ENCODE measurements at regions not wholly inside any gene's neighbourhood (a gene's known extent, or its start where the extent isn't known, plus 50 kb on each side); places are given as distances from the start of the nearest gene placed in this dataset.

DNA sequence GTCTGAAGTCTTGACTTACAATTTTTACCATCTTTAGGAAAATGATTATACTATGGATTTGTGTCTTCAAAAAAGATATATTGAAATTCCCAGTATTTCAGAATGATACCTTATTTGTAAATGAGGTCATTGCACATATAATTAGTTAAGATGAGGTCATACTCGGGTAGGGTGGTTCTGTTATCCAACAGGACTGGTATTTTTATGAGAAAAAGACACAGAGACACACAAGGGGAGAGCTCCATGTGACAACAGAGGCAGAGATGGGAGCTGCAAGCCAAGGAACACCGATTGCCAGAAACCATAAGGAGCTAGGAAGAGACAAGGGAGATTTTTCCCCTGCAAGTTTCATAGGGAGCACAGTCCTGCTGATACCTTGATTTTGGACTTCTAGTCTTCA is 356.9 kb downstream of the ARL4A start:
- no peak for DNase-seq

GRCh38 chr7:13047061-13047460 is 359.6 kb downstream of the ARL4A start:
- no peak for DNase-seq

DNA sequence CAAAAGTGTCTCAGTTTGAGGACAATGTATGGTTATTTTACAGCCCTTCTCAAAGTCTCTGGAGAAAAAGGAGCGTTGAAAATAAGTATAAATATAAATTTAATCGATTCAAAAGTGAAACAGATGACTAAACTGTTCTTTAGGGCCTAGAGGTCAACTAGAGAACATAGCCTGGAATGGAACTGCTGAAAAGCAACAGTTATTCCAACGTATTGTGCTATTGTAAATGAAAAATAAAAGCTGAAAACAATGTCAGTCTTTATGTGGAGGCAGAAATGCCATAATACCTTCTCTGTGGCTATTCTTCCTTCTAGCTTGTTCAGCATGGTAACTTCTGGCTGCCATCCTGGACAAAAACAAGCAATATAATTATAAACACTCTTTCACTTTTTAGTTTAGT is 362.5 kb downstream of the ARL4A start:
- DNase-seq, result no peak

DNA sequence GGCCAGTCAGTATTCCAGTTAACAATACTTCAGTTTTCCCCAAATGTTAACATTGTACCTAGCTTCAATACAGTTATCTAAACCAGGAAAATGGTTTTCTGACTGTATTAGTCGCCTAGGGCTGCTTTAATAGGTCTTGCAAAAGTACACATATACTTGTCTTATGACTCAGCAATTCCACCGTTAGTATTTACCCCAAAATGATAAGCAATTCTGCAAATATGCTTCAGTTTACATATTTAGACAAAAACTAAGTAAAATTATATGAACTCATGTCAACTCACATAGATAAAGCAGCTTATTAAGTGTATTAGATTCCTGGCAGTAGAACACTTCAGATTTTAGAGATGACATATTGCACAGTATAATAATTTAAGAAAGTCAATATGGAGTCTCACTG is 363.3 kb downstream of the ARL4A start:
- no peak for DNase-seq

DNA sequence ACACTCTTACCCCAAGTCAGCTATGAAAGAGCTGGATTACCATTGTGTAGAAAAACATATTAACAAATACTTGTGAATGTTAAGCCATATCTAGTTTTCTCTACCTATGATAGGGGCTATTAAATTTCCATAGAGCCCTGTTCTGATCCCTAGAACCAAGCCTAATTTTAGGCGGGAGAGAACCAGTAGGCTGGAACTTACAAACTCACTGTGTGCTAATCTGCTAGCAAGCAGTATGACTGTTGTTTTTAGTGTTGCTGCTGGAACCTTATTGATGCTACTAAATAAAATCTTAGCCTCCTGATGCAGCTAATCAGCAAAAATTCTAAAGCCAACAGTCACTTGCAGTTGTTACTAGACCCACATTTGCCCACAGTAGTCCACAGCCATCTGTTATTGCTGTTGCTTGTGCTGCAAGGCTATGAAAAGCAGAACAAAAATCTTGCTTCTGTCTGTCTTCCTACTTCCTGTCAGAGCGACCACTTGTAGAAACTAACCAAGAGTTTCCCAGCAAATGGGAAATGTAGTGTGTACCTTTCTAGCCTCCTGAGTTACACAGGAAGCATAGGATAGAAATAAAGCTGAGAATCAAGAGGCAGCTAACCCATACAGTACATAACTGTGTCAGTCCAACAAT is 368.4 kb downstream of the ARL4A start:
- DNase-seq, result no peak

DNA sequence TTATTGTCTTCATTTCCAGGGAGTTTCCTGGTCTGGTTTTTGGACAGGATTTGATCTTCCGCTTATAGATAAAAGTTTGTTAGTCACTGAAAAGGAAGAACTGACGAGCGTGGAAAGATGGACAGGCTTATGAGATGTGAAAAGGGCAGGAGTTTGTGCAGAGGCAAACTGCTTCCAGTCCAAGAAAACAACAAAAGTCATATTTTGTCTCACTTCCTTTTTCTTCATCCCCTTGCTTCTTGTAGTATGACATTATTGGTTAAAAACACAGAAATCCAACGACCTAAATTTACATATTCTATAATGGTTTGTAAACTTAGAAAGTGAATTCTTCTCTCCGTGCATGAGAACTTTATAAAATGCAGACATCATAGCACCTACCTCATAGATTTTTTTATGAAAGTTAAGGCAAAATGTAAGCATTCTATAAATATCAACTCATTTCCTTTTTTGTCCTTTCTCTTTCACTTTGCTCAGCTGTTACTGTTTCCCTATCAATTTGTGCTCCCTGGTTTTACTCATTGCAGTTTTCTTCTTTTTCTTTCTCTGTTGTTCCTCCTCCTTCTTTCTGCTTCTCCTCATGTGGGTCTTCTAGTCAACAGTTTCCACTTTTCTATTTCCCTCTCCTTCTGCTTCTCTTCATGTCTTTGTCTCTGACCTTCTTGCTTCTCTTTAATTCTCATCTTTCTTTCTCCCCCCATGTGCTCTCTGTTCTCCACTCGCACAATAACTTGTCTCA is 370.2 kb downstream of the ARL4A start:
- no peak for DNase-seq

- DNase-seq, result no peak
These were observed 372.7 kb downstream of the ARL4A start for GRCh38 chr7:13060173-13060572.

DNA sequence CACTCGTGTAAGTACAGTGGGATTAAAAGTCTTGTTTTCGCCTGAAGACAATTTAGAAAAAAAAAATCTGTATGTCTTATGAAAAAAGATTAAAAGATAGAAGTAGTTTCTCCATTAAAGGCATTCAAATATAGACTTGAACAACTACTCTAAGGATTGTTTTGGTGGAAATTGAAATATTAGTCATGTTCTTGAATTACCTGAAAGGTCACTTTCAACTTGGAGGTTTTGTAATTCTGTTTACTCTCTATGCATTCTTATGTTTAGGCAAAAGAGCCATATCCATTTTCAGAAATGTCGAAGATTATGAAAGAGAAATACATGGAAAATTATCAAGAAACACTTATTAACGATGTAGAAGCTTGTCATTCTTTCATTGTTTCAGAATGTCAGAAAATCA is 373.7 kb downstream of the ARL4A start:
- no peak for DNase-seq

GRCh38 chr7:13062631-13063030 is 375.2 kb downstream of the ARL4A start:
- no peak for DNase-seq

- DNase-seq, result no peak
These were observed 379.6 kb downstream of the ARL4A start for GRCh38 chr7:13067036-13067435.

DNA sequence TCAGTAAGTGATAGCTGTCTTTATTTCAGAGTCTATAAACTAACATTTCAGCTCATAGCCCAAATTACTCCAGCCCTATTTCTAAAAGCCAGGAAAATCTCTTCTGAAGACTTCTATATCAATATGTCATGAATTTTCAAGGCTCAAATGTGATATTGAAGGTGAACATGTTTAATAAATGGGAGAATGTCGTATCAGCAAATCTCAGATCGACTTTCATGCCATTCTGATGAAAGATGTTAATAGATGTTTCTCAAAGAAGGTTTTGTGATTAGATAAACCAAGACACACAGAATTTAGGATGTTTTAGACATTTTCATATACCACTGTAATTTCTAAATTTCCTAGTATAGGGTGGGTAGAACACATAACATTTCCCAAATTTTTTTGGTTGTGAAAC is 380.6 kb downstream of the ARL4A start:
- DNase-seq, result no peak

GRCh38 chr7:13069841-13070240 is 382.4 kb downstream of the ARL4A start:
- DNase-seq, result no peak

GRCh38 chr7:13072014-13072413 is 384.6 kb downstream of the ARL4A start:
- no peak for DNase-seq

GRCh38 chr7:13077466-13077865 is 390.0 kb downstream of the ARL4A start:
- no peak for DNase-seq

DNA sequence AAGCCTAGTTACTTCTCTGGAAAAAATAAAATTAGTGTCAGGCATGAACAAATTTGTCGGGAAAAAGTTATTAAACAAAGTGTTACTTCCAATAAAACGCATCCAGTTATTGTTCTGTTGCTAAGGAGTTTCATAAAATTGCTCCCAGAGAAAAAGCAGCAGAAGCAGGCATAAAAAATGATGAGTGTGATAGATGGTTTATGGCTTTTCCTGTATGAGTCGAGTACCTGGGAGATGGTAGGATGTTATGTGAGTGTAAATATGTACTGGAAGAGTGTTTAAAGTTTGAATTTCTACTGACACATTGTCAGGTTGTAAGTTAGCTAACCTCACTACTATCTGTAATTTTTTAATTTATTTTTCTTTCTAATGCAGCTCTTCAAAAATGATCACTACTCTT is 390.7 kb downstream of the ARL4A start:
- no peak for DNase-seq

DNA sequence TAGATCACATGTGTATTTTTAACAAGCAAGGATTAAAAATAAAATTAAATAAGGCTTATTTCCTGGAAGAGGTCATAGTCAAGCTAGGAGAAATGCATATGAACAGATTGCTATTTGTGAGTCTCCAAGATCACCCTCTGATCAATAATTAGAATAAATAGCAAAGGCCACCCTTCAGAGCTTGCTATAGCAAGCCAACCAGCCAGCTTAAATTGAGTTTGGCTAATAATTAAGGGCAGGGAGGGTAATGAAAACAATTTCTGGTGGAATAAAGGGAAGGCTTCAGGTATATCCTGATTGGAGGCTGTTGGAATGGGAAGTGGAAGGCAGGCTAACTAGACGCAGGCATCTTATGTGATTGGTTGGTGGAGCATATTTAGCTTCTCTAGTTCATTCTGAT is 403.5 kb downstream of the ARL4A start:
- DNase-seq, result no peak

DNA sequence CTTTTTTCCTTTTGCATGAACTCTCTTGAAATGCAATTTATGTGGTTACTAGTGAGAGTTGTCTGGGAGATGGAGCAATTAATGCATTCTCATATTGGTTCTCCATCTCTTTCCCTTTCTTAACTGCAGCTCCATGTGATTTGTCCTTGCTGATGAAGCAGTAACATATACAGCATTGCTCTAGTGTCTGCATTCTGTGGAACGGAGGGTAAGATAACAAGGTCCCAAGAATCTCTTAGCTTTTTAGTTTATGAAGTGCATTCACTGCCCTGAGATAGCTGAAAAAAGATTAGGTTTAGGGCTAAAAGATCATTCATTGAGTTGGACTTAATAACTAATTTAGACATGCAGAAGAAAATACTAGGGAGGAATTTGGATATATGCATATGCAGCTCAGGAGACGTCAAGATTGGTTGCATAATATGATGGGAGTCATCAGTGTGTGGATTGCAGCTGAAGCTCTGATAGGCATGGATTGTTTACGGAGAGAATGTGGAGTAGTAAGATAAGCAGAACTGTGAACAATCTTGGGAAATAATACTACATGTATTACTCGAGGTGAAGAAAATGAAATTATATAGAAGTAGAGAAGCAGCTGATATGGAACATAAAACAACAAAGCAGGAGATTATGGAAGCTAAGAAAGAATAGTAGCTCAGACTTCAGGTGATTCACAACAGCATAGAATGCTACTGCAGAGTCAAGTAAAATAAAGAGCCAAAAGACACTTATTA is 404.7 kb downstream of the ARL4A start:
- no peak for DNase-seq

- no peak for DNase-seq
These were observed 405.2 kb downstream of the ARL4A start for GRCh38 chr7:13092708-13093005.

DNA sequence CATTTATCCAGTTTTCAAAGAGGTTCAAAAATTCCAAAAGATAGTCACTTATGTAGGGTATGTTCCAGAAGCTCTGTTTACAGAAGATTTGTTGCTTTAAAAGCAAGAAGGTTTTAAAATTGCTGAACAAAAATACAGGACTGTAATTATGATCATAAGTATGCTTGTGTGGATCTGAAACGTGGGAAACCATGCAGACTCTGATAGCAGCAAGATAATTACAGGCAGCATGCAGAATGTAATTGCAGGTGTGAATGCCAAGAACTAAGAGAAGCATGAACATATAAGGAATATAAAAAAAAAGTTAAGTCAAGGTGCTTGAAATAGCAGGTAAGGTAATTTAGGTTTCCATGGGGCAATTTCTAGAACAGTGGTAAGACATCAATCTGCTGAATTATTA is 405.7 kb downstream of the ARL4A start:
- DNase-seq, result no peak

DNA sequence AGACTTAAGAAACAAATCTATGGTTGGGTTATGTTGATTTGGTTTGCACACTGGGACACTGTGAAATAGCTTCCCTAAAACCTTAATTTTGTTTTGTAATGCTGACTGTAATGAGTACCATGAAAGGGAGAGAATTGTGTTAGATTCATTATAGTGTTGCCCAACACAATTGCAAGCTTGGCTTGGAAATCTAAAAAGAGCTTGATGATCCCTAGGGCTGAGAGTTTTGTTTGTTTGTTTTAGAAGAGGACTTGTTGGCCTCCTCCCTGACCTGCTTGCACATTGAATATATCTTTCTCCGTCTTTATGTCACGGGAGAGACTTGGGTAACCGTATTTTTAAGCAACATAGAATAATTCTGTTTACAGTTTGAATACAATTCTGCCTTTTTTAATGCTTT is 410.1 kb downstream of the ARL4A start:
- DNase-seq, result no peak

GRCh38 chr7:13098161-13098560 is 410.7 kb downstream of the ARL4A start:
- no peak for DNase-seq

DNA sequence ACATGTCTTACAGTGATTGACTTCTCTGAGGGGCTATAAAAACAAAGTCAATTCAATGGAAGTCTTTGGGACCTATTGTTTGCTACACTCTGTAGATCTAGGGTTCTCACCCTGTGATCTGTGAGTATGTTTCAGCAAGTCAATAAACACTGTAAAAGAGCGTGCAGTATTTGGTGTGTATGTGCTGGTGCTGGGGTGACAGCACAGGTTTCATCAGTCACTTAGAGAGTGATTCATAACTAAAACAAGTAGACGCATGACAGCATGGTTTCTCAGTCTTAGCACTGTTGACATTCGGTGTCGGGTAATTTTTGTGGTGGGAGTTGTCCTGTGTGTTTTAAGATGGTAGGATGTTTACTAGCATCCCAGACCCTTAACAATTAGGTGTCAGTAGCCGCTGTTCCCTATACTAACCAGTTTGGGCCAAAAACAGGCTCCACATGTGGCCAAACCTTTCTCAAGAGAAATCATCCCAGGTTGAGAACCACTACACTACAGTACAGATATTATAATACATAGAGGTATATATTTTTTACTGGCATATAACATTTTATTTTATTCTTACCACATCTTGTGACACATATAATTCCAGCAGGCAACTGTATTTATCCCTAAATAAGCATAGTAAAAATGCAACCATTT is 411.8 kb downstream of the ARL4A start:
- DNase-seq, result no peak

- DNase-seq, result no peak
These were observed 416.7 kb downstream of the ARL4A start for GRCh38 chr7:13104128-13104527.

- DNase-seq, result no peak
These were observed 417.8 kb downstream of the ARL4A start for GRCh38 chr7:13105209-13105608.

Measured in CD4-positive, alpha-beta T cell treated with Interleukin-6 for 4 hours (primary cell).